AG04449 (cell line): ENCODE measurements at regions not wholly inside any gene's neighbourhood (a gene's known extent, or its start where the extent isn't known, plus 50 kb on each side); places are given as distances from the start of the nearest gene placed in this dataset.

ENCODE experiments used
- CTCF ChIA-PET: fragments of 350-600 bp; formaldehyde crosslinking; extraction: SDS; loops from one replicate; lab custom pipeline; 2021; ENCODE audit warnings: antibody characterized with exemption; lab: Yijun Ruan, JAX
- POLR2A ChIA-PET: fragments of 400-600, 350-600 bp; formaldehyde crosslinking; extraction: SDS; loops from one replicate; lab custom pipeline; 2020; ENCODE audit warnings: antibody characterized with exemption, inconsistent platforms; lab: Yijun Ruan, JAX
- DNase-seq: peaks from one replicate; pipeline ENCODE4 v3.0.0-alpha.2; 2010; ENCODE audit warnings: low read depth, low spot score
- H3K4me3 ChIP-seq: 2 replicates; pipeline ENCODE4 v1.5.1; 2011; ENCODE audit warnings: low read depth, mild to moderate bottlenecking, control low read depth, low read length
- TF ChIP-seq, protein P1 (sequence below): IDR thresholded peaks from one replicate; pipeline ENCODE4 v1.5.1; 2011; ENCODE audit warnings: mild to moderate bottlenecking, moderate library complexity, low read length, control low read depth, inconsistent platforms; ENCODE audit not compliant: insufficient read depth; ENCODE audit errors: missing control alignments

DNA sequence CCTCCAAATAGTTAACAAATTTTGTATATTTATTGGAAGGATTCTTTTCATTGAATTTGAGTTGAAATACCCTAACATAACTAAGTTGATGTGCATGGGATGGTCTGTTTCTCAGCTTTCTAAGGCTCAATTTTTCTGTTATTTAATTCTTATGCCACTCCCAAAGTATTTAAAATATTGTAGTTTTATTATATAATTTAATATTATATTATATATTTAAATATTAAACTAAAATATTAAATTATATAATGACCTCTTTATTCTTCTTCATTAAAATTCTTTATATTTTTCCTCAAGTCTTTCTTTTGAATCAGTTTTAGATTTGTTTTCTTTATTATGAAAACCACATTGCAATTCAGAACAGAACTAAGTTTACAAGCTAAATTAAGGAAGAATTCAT lies 194.7 kb downstream of the TFAP2B start:
- TF ChIP-seq, protein P1, sequence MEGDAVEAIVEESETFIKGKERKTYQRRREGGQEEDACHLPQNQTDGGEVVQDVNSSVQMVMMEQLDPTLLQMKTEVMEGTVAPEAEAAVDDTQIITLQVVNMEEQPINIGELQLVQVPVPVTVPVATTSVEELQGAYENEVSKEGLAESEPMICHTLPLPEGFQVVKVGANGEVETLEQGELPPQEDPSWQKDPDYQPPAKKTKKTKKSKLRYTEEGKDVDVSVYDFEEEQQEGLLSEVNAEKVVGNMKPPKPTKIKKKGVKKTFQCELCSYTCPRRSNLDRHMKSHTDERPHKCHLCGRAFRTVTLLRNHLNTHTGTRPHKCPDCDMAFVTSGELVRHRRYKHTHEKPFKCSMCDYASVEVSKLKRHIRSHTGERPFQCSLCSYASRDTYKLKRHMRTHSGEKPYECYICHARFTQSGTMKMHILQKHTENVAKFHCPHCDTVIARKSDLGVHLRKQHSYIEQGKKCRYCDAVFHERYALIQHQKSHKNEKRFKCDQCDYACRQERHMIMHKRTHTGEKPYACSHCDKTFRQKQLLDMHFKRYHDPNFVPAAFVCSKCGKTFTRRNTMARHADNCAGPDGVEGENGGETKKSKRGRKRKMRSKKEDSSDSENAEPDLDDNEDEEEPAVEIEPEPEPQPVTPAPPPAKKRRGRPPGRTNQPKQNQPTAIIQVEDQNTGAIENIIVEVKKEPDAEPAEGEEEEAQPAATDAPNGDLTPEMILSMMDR: no peak
- ChIA-PET CTCF (no interaction called here), POLR2A (no interaction called here)
- H3K4me3 ChIP-seq: no peak overlapping the region
- DNase-seq: no peak

GRCh38 chr6:51015394-51015793 lies 196.7 kb downstream of the TFAP2B start:
- CTCF ChIA-PET: no interaction called here
- POLR2A ChIA-PET: no interaction called here

GRCh38 chr6:51016489-51016888 lies 197.8 kb downstream of the TFAP2B start:
- no peak for DNase-seq
- no peak overlapping the region for H3K4me3 ChIP-seq
- CTCF ChIA-PET: no interaction called here
- POLR2A ChIA-PET: no interaction called here
- TF ChIP-seq, protein P1: no peak

More at GRCh38 chr6:51015394-51015793, 196.7 kb downstream of the TFAP2B start:
- H3K4me3 ChIP-seq: no peak overlapping the region
- TF ChIP-seq, protein P1: no peak
- no peak for DNase-seq

DNA sequence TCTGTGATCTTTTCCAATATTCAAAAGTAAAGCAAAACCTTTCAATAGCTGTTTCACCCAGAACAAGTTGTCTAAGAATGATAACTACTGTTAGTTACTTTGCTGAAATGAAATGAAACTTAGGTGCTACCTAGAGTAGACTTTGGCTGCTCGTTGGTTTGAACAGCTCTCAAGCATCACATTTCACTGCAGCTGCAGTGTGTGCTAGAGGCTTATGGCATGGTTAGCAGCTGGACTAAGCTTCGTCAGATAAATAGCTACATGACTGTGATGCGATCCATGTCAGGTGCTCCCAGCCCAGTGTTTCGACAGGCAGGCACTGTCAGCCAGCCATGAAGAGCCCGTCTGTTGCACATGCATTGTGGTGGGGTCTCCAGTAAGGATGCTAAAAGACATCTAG lies 201.1 kb downstream of the TFAP2B start:
- TF ChIP-seq, protein P1: no peak
- POLR2A ChIA-PET: no interaction called here
- no peak for DNase-seq
- H3K4me3 ChIP-seq: no peak overlapping the region
- CTCF ChIA-PET: no interaction called here

DNA sequence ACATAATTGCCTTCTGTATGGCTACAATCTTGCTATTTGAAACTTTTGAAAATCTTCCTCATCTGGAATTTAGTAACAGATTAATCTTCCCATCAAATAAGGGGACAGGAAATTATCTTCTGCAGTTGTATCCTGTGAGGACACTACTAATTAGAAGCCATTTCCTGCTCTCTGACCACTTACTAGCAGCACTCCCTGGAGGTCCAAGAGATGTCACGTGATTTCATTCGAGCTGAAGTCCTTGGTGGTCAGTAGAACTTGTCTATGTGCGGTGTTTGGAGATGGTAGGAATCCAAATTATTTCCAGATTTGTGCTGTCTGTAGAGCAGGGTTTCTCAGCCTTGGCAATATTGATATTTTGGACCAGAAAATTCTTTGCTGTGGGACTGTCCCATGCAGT lies 202.5 kb downstream of the TFAP2B start:
- no peak overlapping the region for H3K4me3 ChIP-seq
- TF ChIP-seq, protein P1: no peak
- CTCF ChIA-PET: no interaction called here
- DNase-seq: no peak
- POLR2A ChIA-PET: no interaction called here

- ChIA-PET POLR2A (no interaction called here), CTCF (no interaction called here)
- TF ChIP-seq, protein P1: no peak
- DNase-seq: no peak
- H3K4me3 ChIP-seq: no peak overlapping the region
Measured at GRCh38 chr6:51024126-51024525, 205.5 kb downstream of the TFAP2B start.
